ENCODE measurements at regions not wholly inside any gene's neighbourhood (a gene's known extent, or its start where the extent isn't known, plus 50 kb on each side); places are given as distances from the start of the nearest gene placed in this dataset.
"Not testable (repeated sequence)": the region's sequence is repeated elsewhere in the genome, so short reads cannot be mapped to it uniquely, and the experiment has no call there.

DNA sequence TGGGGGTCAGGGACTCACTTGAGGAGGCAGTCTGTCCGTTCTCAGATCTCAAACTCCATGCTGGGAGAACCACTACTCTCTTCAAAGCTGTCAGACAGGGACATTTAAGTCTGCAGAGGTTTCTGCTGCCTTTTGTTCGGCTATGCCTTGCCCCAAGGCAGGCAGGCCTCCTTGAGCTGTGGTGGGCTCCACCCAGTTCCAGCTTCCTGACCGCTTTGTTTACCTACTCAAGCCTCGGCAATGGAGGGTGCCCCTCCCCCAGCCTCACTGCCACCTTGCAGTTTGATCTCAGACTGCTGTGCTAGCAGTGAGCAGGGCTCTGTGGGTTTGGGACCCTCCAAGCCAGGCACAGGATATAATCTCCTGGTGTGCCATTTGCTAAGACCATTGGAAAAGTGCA lies 530.0 kb downstream of the LRRIQ3 start:
- TF ChIP-seq, protein P1, sequence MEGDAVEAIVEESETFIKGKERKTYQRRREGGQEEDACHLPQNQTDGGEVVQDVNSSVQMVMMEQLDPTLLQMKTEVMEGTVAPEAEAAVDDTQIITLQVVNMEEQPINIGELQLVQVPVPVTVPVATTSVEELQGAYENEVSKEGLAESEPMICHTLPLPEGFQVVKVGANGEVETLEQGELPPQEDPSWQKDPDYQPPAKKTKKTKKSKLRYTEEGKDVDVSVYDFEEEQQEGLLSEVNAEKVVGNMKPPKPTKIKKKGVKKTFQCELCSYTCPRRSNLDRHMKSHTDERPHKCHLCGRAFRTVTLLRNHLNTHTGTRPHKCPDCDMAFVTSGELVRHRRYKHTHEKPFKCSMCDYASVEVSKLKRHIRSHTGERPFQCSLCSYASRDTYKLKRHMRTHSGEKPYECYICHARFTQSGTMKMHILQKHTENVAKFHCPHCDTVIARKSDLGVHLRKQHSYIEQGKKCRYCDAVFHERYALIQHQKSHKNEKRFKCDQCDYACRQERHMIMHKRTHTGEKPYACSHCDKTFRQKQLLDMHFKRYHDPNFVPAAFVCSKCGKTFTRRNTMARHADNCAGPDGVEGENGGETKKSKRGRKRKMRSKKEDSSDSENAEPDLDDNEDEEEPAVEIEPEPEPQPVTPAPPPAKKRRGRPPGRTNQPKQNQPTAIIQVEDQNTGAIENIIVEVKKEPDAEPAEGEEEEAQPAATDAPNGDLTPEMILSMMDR (IDR thresholded peaks at IDR 0.05): not testable (repeated sequence)
- not testable (repeated sequence) for TF ChIP-seq ZFX (IDR thresholded peaks at IDR 0.05; ENCODE audit: borderline replicate concordance)

Data from 22Rv1 (cell line).